PC-9 (cell line): ENCODE measurements at regions not wholly inside any gene's neighbourhood (a gene's known extent, or its start where the extent isn't known, plus 50 kb on each side); places are given as distances from the start of the nearest gene placed in this dataset.

ENCODE experiments used
- BruUV-seq: library from RNA; stranded (reverse); fragments of 400-500 nt; replicated peaks from 2 replicates; lab custom pipeline; 2021; lab: Mats Ljungman, UMichigan
- CTCF ChIA-PET: fragments of 300-600 bp; sonication (Branson Sonifier 250); formaldehyde crosslinking; loops from one replicate; lab custom pipeline; 2022; ENCODE audit warnings: antibody characterized with exemption; lab: Charles Lee
- POLR2A ChIA-PET: fragments of 300-600 bp; sonication (Branson Sonifier 250); formaldehyde crosslinking; loops from one replicate; lab custom pipeline; 2022; ENCODE audit warnings: antibody characterized with exemption; ENCODE audit not compliant: unreplicated experiment; lab: Charles Lee
- DNase-seq, 2 experiments: peaks; one replicate each; pipeline versions ENCODE4 v3.0.0 to v3.0.0-alpha.2; 2015 to 2022; ENCODE audit warnings: mixed read lengths in 1 of 2
- H2AFZ ChIP-seq: fragments of 200-600 bp; sonication (generic); 2 replicates; pipeline ENCODE4 v1.8.1; 2017; ENCODE audit warnings: antibody characterized with exemption
- H3F3A ChIP-seq: fragments of 200-600 bp; sonication (generic); 2 replicates; pipeline ENCODE4 v1.8.1; 2017; ENCODE audit warnings: antibody characterized with exemption, mild to moderate bottlenecking, low read depth; ENCODE audit not compliant: insufficient read depth
- H3K27ac ChIP-seq: fragments of 200-600 bp; sonication (generic); 2 replicates; pipeline ENCODE4 v1.6.1; 2016; ENCODE audit warnings: mixed run types
- H3K27me3 ChIP-seq: fragments of 200-600 bp; sonication (generic); 2 replicates; pipeline ENCODE4 v1.6.1; 2016; ENCODE audit warnings: low read depth, mixed run types; ENCODE audit not compliant: insufficient read depth
- H3K36me3 ChIP-seq: fragments of 200-600 bp; sonication (generic); 2 replicates; pipeline ENCODE4 v1.6.1; 2016; ENCODE audit warnings: low read depth, mixed run types
- H3K4me1 ChIP-seq: fragments of 200-600 bp; sonication (generic); replicated peaks from 2 replicates; pipeline ENCODE4 v1.6.1; 2016; ENCODE audit warnings: mixed run types; ENCODE audit not compliant: insufficient read depth
- H3K4me2 ChIP-seq: fragments of 200-600 bp; sonication (generic); 2 replicates; pipeline ENCODE4 v1.6.1; 2017; ENCODE audit warnings: mixed run types
- H3K4me3 ChIP-seq: fragments of 200-600 bp; sonication (generic); 2 replicates; pipeline ENCODE4 v1.6.1; 2016; ENCODE audit warnings: mixed run types
- H3K79me2 ChIP-seq: fragments of 200-600 bp; sonication (generic); 2 replicates; pipeline ENCODE4 v1.6.1; 2017; ENCODE audit warnings: low read depth, mixed run types
- H3K9me2 ChIP-seq: fragments of 200-600 bp; sonication (generic); 2 replicates; pipeline ENCODE4 v1.8.1; 2017; ENCODE audit warnings: mild to moderate bottlenecking; ENCODE audit not compliant: insufficient read depth
- H3K9me3 ChIP-seq: fragments of 200-600 bp; sonication (generic); 2 replicates; pipeline ENCODE4 v1.8.1; 2016; ENCODE audit warnings: low read depth; ENCODE audit not compliant: insufficient read depth
- H4K20me1 ChIP-seq: fragments of 200-600 bp; sonication (generic); 2 replicates; pipeline ENCODE4 v1.8.1; 2017; ENCODE audit not compliant: insufficient read depth
- CTCF ChIP-seq: fragments of 200-600 bp; sonication (generic); conservative IDR thresholded peaks from 2 replicates; pipeline ENCODE4 v1.6.1; 2017; ENCODE audit warnings: mixed run types, antibody characterized with exemption, mild to moderate bottlenecking, moderate library complexity
- EZH2 ChIP-seq: fragments of 200-600 bp; sonication (generic); IDR thresholded peaks from 2 replicates; pipeline ENCODE4 v1.8.0; 2017; ENCODE audit warnings: antibody characterized with exemption, low read depth
- intact Hi-C: fragments of 100-400 bp; cut with micrococcal nuclease; formaldehyde crosslinking; loops from one replicate; pipeline ENCODE4 v1.10.0; 2022; ENCODE audit not compliant: unreplicated experiment

DNA sequence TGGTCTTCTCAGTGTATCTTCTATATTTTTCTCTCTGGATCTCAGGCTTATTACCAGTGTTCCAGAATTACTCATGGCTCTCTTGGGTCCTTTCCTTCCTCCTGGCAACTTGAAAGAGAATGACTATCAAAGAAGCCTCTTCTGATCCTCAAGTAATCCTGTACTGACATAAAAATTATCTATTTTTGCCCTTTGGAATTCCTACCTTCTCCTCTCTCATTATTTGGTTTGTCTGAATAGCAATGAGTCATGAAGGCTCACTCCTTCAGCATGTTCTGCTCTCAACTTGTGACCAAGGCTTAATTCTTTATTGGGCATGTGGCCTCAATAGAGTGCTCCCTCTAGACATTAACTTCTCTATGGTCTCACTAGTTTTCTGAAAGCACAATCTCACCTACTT, 553.6 kb upstream of the ATP2B1 start:
- BruUV-seq: no TSS peak
- Histone ChIP-seq H3K36me3 (no peaks in the 10 kb centered on the region), H3K27me3 (no peaks in the 10 kb centered on the region), H3K4me2 (no peak overlapping the region), H3K27ac (no peak overlapping the region), H2AFZ (no peak overlapping the region), H3F3A (no peaks in the 10 kb centered on the region), H3K4me3 (no peak overlapping the region), H3K9me3 (no peaks in the 10 kb centered on the region), H3K4me1 (no peaks in the 10 kb centered on the region), H4K20me1 (no peaks in the 10 kb centered on the region), H3K79me2 (no peaks in the 10 kb centered on the region), H3K9me2 (no peaks in the 10 kb centered on the region)
- intact Hi-C loops: no loop called here
- ChIA-PET POLR2A (no interaction called here), CTCF (no interaction called here)
- TF ChIP-seq CTCF (no peak), EZH2 (no peak)
- no peak for DNase-seq

- Histone ChIP-seq H2AFZ (no peak overlapping the region), H3K27me3 (no peaks in the 10 kb centered on the region), H3K79me2 (no peaks in the 10 kb centered on the region), H3K27ac (no peak overlapping the region), H3K9me3 (no peaks in the 10 kb centered on the region), H4K20me1 (no peaks in the 10 kb centered on the region), H3K9me2 (no peaks in the 10 kb centered on the region), H3K4me2 (no peak overlapping the region), H3K36me3 (no peaks in the 10 kb centered on the region), H3K4me3 (no peak overlapping the region), H3F3A (no peaks in the 10 kb centered on the region), H3K4me1 (no peaks in the 10 kb centered on the region)
- CTCF ChIA-PET: no interaction called here
- intact Hi-C loops: no loop called here
- DNase-seq: no peak
- POLR2A ChIA-PET: no interaction called here
- no TSS peak for BruUV-seq
- TF ChIP-seq EZH2: no peak
Observed at GRCh38 chr12:90261283-90261682, 552.6 kb upstream of the ATP2B1 start.

DNA sequence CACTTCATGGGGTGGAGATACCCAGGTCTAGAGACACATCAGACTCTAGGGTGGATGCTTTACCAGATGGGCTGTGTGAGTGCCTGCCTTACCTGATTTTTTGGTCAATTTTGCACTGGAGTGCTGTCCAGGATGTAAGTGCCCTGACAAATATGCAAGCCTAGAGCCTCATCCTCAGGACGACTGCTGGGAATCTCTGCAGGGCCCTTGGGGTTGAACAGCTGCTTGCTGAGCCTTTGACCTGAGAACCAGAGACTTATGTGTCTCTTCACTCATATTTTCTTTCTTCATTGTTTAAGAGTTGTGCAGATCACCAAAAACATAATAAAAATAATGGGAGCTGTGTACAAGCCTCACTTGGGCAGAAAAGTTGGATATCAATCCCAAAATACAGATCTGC, 551.5 kb upstream of the ATP2B1 start:
- intact Hi-C loops: no loop called here
- Histone ChIP-seq H2AFZ (no peak overlapping the region), H3K4me3 (no peak overlapping the region), H3K36me3 (no peaks in the 10 kb centered on the region), H3K27ac (no peak overlapping the region), H4K20me1 (no peaks in the 10 kb centered on the region), H3K9me3 (no peaks in the 10 kb centered on the region), H3F3A (no peaks in the 10 kb centered on the region), H3K79me2 (no peaks in the 10 kb centered on the region), H3K4me2 (no peak overlapping the region), H3K4me1 (no peaks in the 10 kb centered on the region), H3K27me3 (no peaks in the 10 kb centered on the region), H3K9me2 (no peaks in the 10 kb centered on the region)
- TF ChIP-seq EZH2 (no peak), CTCF (no peak)
- no TSS peak for BruUV-seq
- ChIA-PET CTCF (no interaction called here), POLR2A (no interaction called here)
- DNase-seq: no peak

GRCh38 chr12:90257927-90258624, 549.4 kb upstream of the ATP2B1 start:
- no peaks in the 10 kb centered on the region for H3K9me2 ChIP-seq
- H2AFZ ChIP-seq: no peak overlapping the region
- BruUV-seq: no TSS peak
- intact Hi-C loops: no loop called here
- no peak overlapping the region for H3K4me2 ChIP-seq
- no peaks in the 10 kb centered on the region for H3K27me3 ChIP-seq
- no peak for TF ChIP-seq EZH2
- TF ChIP-seq CTCF: no peak
- H3K36me3 ChIP-seq: no peaks in the 10 kb centered on the region
- no peak for DNase-seq
- CTCF ChIA-PET: no interaction called here
- no peak overlapping the region for H3K4me3 ChIP-seq
- H3K79me2 ChIP-seq: no peaks in the 10 kb centered on the region
- no peaks in the 10 kb centered on the region for H4K20me1 ChIP-seq
- no peaks in the 10 kb centered on the region; the same call in 1 of the 2 replicates for H3K9me3 ChIP-seq
- no peaks in the 10 kb centered on the region for H3K4me1 ChIP-seq
- POLR2A ChIA-PET: no interaction called here
- no peak overlapping the region for H3K27ac ChIP-seq
- H3F3A ChIP-seq: no peaks in the 10 kb centered on the region
